Kidney epithelial cell (primary cell): ENCODE measurements at regions not wholly inside any gene's neighbourhood (a gene's known extent, or its start where the extent isn't known, plus 50 kb on each side); places are given as distances from the start of the nearest gene placed in this dataset.

Source experiments
- DNase-seq: peaks from one replicate; pipeline ENCODE4 v3.0.0-alpha.2; 2010; ENCODE audit warnings: low read depth
- H3K27me3 ChIP-seq: 2 replicates; pipeline ENCODE4 v1.6.0; 2011; ENCODE audit warnings: low read length; ENCODE audit not compliant: control insufficient read depth, insufficient read depth
- H3K36me3 ChIP-seq: 2 replicates; pipeline ENCODE4 v1.5.1; 2011; ENCODE audit warnings: low read length; ENCODE audit not compliant: control insufficient read depth, insufficient read depth
- H3K4me3 ChIP-seq: 2 replicates; pipeline ENCODE4 v1.5.1; 2011; ENCODE audit warnings: low read depth, mild to moderate bottlenecking, control low read depth, low read length
- CTCF ChIP-seq: IDR thresholded peaks from 2 replicates; pipeline ENCODE4 v1.5.1; 2011; ENCODE audit warnings: mild to moderate bottlenecking, moderate library complexity, low read length, control low read depth, inconsistent platforms; ENCODE audit not compliant: insufficient read depth, poor library complexity, severe bottlenecking

GRCh38 chr3:177740254-177740653, 543.0 kb upstream of the TBL1XR1 start:
- no peak for TF ChIP-seq CTCF
- no peaks in the 10 kb centered on the region for H3K27me3 ChIP-seq
- no peak for DNase-seq
- H3K36me3 ChIP-seq: no peaks in the 10 kb centered on the region
- no peak overlapping the region for H3K4me3 ChIP-seq

GRCh38 chr3:177742273-177742672, 545.0 kb upstream of the TBL1XR1 start:
- no peaks in the 10 kb centered on the region for H3K36me3 ChIP-seq
- TF ChIP-seq CTCF: no peak
- H3K4me3 ChIP-seq: no peak overlapping the region
- no peaks in the 10 kb centered on the region for H3K27me3 ChIP-seq
- DNase-seq: no peak

DNA sequence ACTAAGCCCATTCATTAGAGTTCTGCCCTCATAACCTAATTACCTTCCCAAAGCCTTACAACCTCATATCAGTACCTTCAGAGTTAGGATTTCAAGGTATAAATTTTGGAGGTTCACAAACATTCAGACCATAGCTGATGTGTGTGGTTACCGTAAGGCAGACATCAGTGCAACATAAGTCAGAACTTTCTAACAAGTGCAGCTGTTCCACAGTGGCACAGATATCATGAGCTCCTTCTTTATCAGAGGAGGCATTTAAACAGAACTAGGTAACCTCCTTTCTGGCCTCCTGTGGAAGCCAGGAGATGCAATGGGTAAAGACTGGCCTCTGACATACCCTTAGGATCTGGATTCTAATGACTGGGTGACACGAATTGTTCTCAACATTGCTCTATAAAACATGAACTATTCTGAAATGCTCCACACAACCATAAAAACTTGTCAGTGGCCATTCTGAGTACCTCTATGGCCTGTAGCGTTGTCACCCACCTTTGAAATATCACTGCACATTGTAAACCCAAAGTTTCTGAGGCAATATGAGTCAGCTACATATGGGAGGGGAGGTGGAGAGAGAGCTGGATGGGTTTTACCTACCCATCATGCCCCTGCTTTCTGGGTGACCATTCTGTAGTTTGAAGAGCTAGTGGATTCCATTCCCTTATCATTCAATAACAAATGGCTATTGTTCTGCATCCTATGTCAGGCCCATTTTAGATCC, 546.0 kb upstream of the TBL1XR1 start:
- no peak for TF ChIP-seq CTCF
- Histone ChIP-seq H3K27me3 (no peaks in the 10 kb centered on the region), H3K4me3 (no peak overlapping the region), H3K36me3 (no peaks in the 10 kb centered on the region)
- DNase-seq: no peak

- Histone ChIP-seq H3K36me3 (no peaks in the 10 kb centered on the region), H3K4me3 (no peak overlapping the region), H3K27me3 (no peaks in the 10 kb centered on the region)
- no peak for TF ChIP-seq CTCF
- DNase-seq: peak; percentile 12
Measured at GRCh38 chr3:177744873-177745606, 547.8 kb upstream of the TBL1XR1 start.

GRCh38 chr3:177745607-177746005, 548.3 kb upstream of the TBL1XR1 start:
- H3K36me3 ChIP-seq: no peaks in the 10 kb centered on the region
- no peak overlapping the region for H3K4me3 ChIP-seq
- no peak for DNase-seq
- TF ChIP-seq CTCF: no peak
- H3K27me3 ChIP-seq: no peaks in the 10 kb centered on the region

GRCh38 chr3:177746337-177746933, 549.2 kb upstream of the TBL1XR1 start:
- no peak for TF ChIP-seq CTCF
- DNase-seq: no peak
- Histone ChIP-seq H3K4me3 (no peak overlapping the region), H3K27me3 (no peaks in the 10 kb centered on the region), H3K36me3 (no peaks in the 10 kb centered on the region)
